DMS114 treated with DMSO at 0.1 percent for 48 hours (cell line): ENCODE measurements at regions not wholly inside any gene's neighbourhood (a gene's known extent, or its start where the extent isn't known, plus 50 kb on each side); places are given as distances from the start of the nearest gene placed in this dataset.

Experiments
- DNase-seq: peaks from one replicate; lab custom pipeline; 2025; ENCODE audit not compliant: unreplicated experiment; lab: John Stamatoyannopoulos, UW

GRCh38 chr4:60117726-60118323 is 1082.3 kb upstream of the ADGRL3 start:
- DNase-seq, result no peak

GRCh38 chr4:60122820-60123219 is 1077.3 kb upstream of the ADGRL3 start:
- DNase-seq, result no peak

- no peak for DNase-seq
Measured at GRCh38 chr4:60128888-60129287, 1071.2 kb upstream of the ADGRL3 start.

GRCh38 chr4:60129740-60130139 is 1070.4 kb upstream of the ADGRL3 start:
- no peak for DNase-seq

GRCh38 chr4:60133375-60133774 is 1066.8 kb upstream of the ADGRL3 start:
- DNase-seq, result no peak

GRCh38 chr4:60134099-60134498 is 1066.0 kb upstream of the ADGRL3 start:
- no peak for DNase-seq

- no peak for DNase-seq
Measured at GRCh38 chr4:60155088-60155487, 1045.0 kb upstream of the ADGRL3 start.

GRCh38 chr4:60173103-60173502 is 1027.0 kb upstream of the ADGRL3 start:
- no peak for DNase-seq

GRCh38 chr4:60173718-60174117 is 1026.4 kb upstream of the ADGRL3 start:
- DNase-seq, result no peak

GRCh38 chr4:60175241-60175640 is 1024.9 kb upstream of the ADGRL3 start:
- no peak for DNase-seq

- DNase-seq, result no peak
Measured at GRCh38 chr4:60187428-60187827, 1012.7 kb upstream of the ADGRL3 start.

- no peak for DNase-seq
Measured at GRCh38 chr4:60189286-60189685, 1010.8 kb upstream of the ADGRL3 start.

GRCh38 chr4:60194214-60194613 is 1005.9 kb upstream of the ADGRL3 start:
- DNase-seq, result no peak

- DNase-seq, result no peak
Measured at GRCh38 chr4:60195256-60195655, 1004.9 kb upstream of the ADGRL3 start.

GRCh38 chr4:60201052-60201673 is 999.0 kb upstream of the ADGRL3 start:
- DNase-seq, result peak; percentile 10

- no peak for DNase-seq
Measured at GRCh38 chr4:60209588-60209987, 990.5 kb upstream of the ADGRL3 start.

GRCh38 chr4:60215906-60216305 is 984.2 kb upstream of the ADGRL3 start:
- no peak for DNase-seq

- no peak for DNase-seq
Measured at GRCh38 chr4:60216752-60217151, 983.4 kb upstream of the ADGRL3 start.

GRCh38 chr4:60221866-60222265 is 978.3 kb upstream of the ADGRL3 start:
- no peak for DNase-seq

GRCh38 chr4:60223208-60223923 is 976.8 kb upstream of the ADGRL3 start:
- DNase-seq, result no peak

GRCh38 chr4:60241866-60242265 is 958.3 kb upstream of the ADGRL3 start:
- no peak for DNase-seq

- no peak for DNase-seq
Measured at GRCh38 chr4:60249784-60250183, 950.3 kb upstream of the ADGRL3 start.
